Activated T-cell treated with anti-CD3 and anti-CD28 coated beads, Interleukin-2, amount 50 U/mL, for 72 hours (primary cell): ENCODE measurements at regions not wholly inside any gene's neighbourhood (a gene's known extent, or its start where the extent isn't known, plus 50 kb on each side); places are given as distances from the start of the nearest gene placed in this dataset.

Source experiments
- ATAC-seq, 2 donors: fragments of 150-1000 bp; cut with Tn5 transposase; replicated peaks in 1 of 2; 2 replicates each; pipeline ENCODE4 v1.10.0; 2021; ENCODE audit warnings: moderate library complexity in 2 of 2, mild to moderate bottlenecking in 1 of 2
- DNase-seq, 2 donors: peaks; one replicate each; pipeline ENCODE4 v3.0.0; 2021 to 2022; ENCODE audit warnings: mixed read lengths in 1 of 2
- H3K27ac Mint-ChIP-seq: one replicate; pipeline ENCODE4 v1.8.0; 2022; ENCODE audit warnings: mild to moderate bottlenecking, moderate library complexity, mixed read lengths
- H3K27me3 Mint-ChIP-seq: one replicate; pipeline ENCODE4 v1.8.0; 2022; ENCODE audit warnings: low read depth, mixed read lengths
- H3K36me3 Mint-ChIP-seq, 2 donors: one replicate each; pipeline ENCODE4 v1.8.0; 2022; ENCODE audit warnings: mixed read lengths in 2 of 2, mild to moderate bottlenecking in 1 of 2; ENCODE audit not compliant: insufficient read depth in 2 of 2
- H3K4me1 Mint-ChIP-seq: one replicate; pipeline ENCODE4 v1.8.0; 2022; ENCODE audit warnings: low read depth, mixed read lengths
- H3K4me3 Mint-ChIP-seq, 2 donors: one replicate each; pipeline ENCODE4 v1.8.0; 2022; ENCODE audit warnings: mild to moderate bottlenecking in 2 of 2, mixed read lengths in 2 of 2, moderate library complexity in 2 of 2
- H3K9me3 Mint-ChIP-seq, 2 donors: one replicate each; pipeline ENCODE4 v1.8.0; 2022; ENCODE audit warnings: mixed read lengths in 2 of 2

- H3K4me3 Mint-ChIP-seq, result no peak overlapping the region
- H3K36me3 Mint-ChIP-seq, result no peaks in the 10 kb centered on the region
- DNase-seq, result no peak
- peaks cover 0 to 2% of the 10 kb centered on the region in 2 donors for H3K9me3 Mint-ChIP-seq
- H3K27me3 Mint-ChIP-seq, result no peaks in the 10 kb centered on the region
- no peak overlapping the region for H3K27ac Mint-ChIP-seq
- ATAC-seq, result no peak
- no peaks in the 10 kb centered on the region for H3K4me1 Mint-ChIP-seq
Measured at GRCh38 chr6:104212977-104213668, 646.6 kb downstream of the HACE1 start.

- no peaks in the 10 kb centered on the region for H3K4me1 Mint-ChIP-seq
- H3K27ac Mint-ChIP-seq, result no peak overlapping the region
- H3K36me3 Mint-ChIP-seq, result no peaks in the 10 kb centered on the region
- H3K9me3 Mint-ChIP-seq, result peaks cover 0 to 3% of the 10 kb centered on the region in 2 donors
- no peak overlapping the region for H3K4me3 Mint-ChIP-seq
- H3K27me3 Mint-ChIP-seq, result no peaks in the 10 kb centered on the region
- ATAC-seq (no peak), DNase-seq (no peak)
Measured at GRCh38 chr6:104207635-104208034, 652.1 kb downstream of the HACE1 start.

GRCh38 chr6:104201557-104201956, 658.2 kb downstream of the HACE1 start:
- ATAC-seq (no peak), DNase-seq (no peak)
- Mint-ChIP-seq H3K36me3 (no peaks in the 10 kb centered on the region), H3K9me3 (peaks cover 5 to 13% of the 10 kb centered on the region in 2 donors), H3K27me3 (no peaks in the 10 kb centered on the region), H3K27ac (no peak overlapping the region), H3K4me1 (no peaks in the 10 kb centered on the region), H3K4me3 (no peak overlapping the region)

GRCh38 chr6:104187616-104188015, 672.1 kb downstream of the HACE1 start:
- Mint-ChIP-seq H3K4me3 (no peak overlapping the region), H3K27me3 (no peaks in the 10 kb centered on the region), H3K27ac (no peak overlapping the region), H3K9me3 (peaks cover 1 to 5% of the 10 kb centered on the region in 2 donors), H3K4me1 (no peaks in the 10 kb centered on the region), H3K36me3 (peaks cover 2 to 8% of the 10 kb centered on the region in 2 donors)
- DNase-seq (no peak), ATAC-seq (no peak)

GRCh38 chr6:104186831-104187230, 672.9 kb downstream of the HACE1 start:
- Mint-ChIP-seq H3K27me3 (no peaks in the 10 kb centered on the region), H3K9me3 (peaks cover 1 to 5% of the 10 kb centered on the region in 2 donors), H3K4me1 (no peaks in the 10 kb centered on the region), H3K4me3 (no peak overlapping the region), H3K36me3 (peaks cover 2 to 8% of the 10 kb centered on the region in 2 donors), H3K27ac (no peak overlapping the region)
- no peak for ATAC-seq
- DNase-seq, result no peak

GRCh38 chr6:104183816-104184435, 675.8 kb downstream of the HACE1 start:
- DNase-seq, result no peak
- H3K36me3 Mint-ChIP-seq, result no peaks in the 10 kb centered on the region
- H3K4me3 Mint-ChIP-seq, result no peak overlapping the region
- H3K27me3 Mint-ChIP-seq, result no peaks in the 10 kb centered on the region
- peaks cover 2 to 3% of the 10 kb centered on the region in 2 donors for H3K9me3 Mint-ChIP-seq
- no peak overlapping the region for H3K27ac Mint-ChIP-seq
- no peak for ATAC-seq
- H3K4me1 Mint-ChIP-seq, result no peaks in the 10 kb centered on the region

- Mint-ChIP-seq H3K36me3 (no peaks in the 10 kb centered on the region), H3K27ac (no peak overlapping the region), H3K4me1 (no peaks in the 10 kb centered on the region), H3K27me3 (no peaks in the 10 kb centered on the region), H3K9me3 (peaks cover 0 to 3% of the 10 kb centered on the region in 2 donors), H3K4me3 (no peak overlapping the region)
- no peak for ATAC-seq
- no peak for DNase-seq
Measured at GRCh38 chr6:104182811-104183210, 676.9 kb downstream of the HACE1 start.

- Mint-ChIP-seq H3K27ac (no peak overlapping the region), H3K9me3 (no peaks in the 10 kb centered on the region), H3K27me3 (no peaks in the 10 kb centered on the region), H3K4me3 (no peak overlapping the region), H3K36me3 (no peaks in the 10 kb centered on the region), H3K4me1 (no peaks in the 10 kb centered on the region)
- no peak for DNase-seq
- ATAC-seq, result no peak
Measured at GRCh38 chr6:104173668-104174067, 686.1 kb downstream of the HACE1 start.

- DNase-seq, result no peak
- peaks cover 0 to 2% of the 10 kb centered on the region in 2 donors for H3K36me3 Mint-ChIP-seq
- H3K27ac Mint-ChIP-seq, result no peak overlapping the region
- peaks cover 4 to 7% of the 10 kb centered on the region in 2 donors for H3K9me3 Mint-ChIP-seq
- no peak for ATAC-seq
- H3K4me1 Mint-ChIP-seq, result no peaks in the 10 kb centered on the region
- no peaks in the 10 kb centered on the region for H3K27me3 Mint-ChIP-seq
- H3K4me3 Mint-ChIP-seq, result no peak overlapping the region
Measured at GRCh38 chr6:104170401-104170800, 689.3 kb downstream of the HACE1 start.

GRCh38 chr6:104166055-104166668, 693.6 kb downstream of the HACE1 start:
- DNase-seq, result no peak
- Mint-ChIP-seq H3K4me3 (no peak overlapping the region), H3K27me3 (no peaks in the 10 kb centered on the region), H3K36me3 (peaks cover 0 to 2% of the 10 kb centered on the region in 2 donors), H3K4me1 (no peaks in the 10 kb centered on the region), H3K27ac (no peak overlapping the region), H3K9me3 (peaks cover 6 to 10% of the 10 kb centered on the region in 2 donors)
- ATAC-seq, result no peak

GRCh38 chr6:104162036-104162669, 697.6 kb downstream of the HACE1 start:
- Mint-ChIP-seq H3K4me1 (no peaks in the 10 kb centered on the region), H3K9me3 (peaks cover 6 to 13% of the 10 kb centered on the region in 2 donors), H3K27me3 (no peaks in the 10 kb centered on the region)

GRCh38 chr6:104159045-104159618, 700.6 kb downstream of the HACE1 start:
- Mint-ChIP-seq H3K4me3 (no peak overlapping the region), H3K36me3 (no peaks in the 10 kb centered on the region), H3K27me3 (no peaks in the 10 kb centered on the region), H3K4me1 (no peaks in the 10 kb centered on the region), H3K27ac (no peak overlapping the region), H3K9me3 (peaks cover 2 to 6% of the 10 kb centered on the region in 2 donors)
- DNase-seq (no peak), ATAC-seq (no peak)

More at GRCh38 chr6:104162036-104162669, 697.6 kb downstream of the HACE1 start:
- H3K27ac Mint-ChIP-seq, result no peak overlapping the region
- DNase-seq (no peak), ATAC-seq (no peak)
- peaks cover 0 to 2% of the 10 kb centered on the region in 2 donors for H3K36me3 Mint-ChIP-seq
- no peak overlapping the region for H3K4me3 Mint-ChIP-seq

- Mint-ChIP-seq H3K4me1 (no peaks in the 10 kb centered on the region), H3K27ac (no peak overlapping the region), H3K36me3 (no peaks in the 10 kb centered on the region), H3K9me3 (peaks cover 0 to 1% of the 10 kb centered on the region in 2 donors), H3K4me3 (no peak overlapping the region), H3K27me3 (no peaks in the 10 kb centered on the region)
- no peak for DNase-seq
- no peak for ATAC-seq
Measured at GRCh38 chr6:104143757-104144156, 716.0 kb downstream of the HACE1 start.
